A549 (cell line): ENCODE measurements at regions not wholly inside any gene's neighbourhood (a gene's known extent, or its start where the extent isn't known, plus 50 kb on each side); places are given as distances from the start of the nearest gene placed in this dataset.

Experiments
- RAD21 ChIP-seq, 2 experiments: fragments of >200 bp in 1 of 2; sonication (Bioruptor Twin) in 1 of 2; formaldehyde crosslinking in 1 of 2; IDR thresholded peaks in 1 of 2; conservative IDR thresholded peaks in 1 of 2; 2 replicates in 1 of 2; 3 replicates in 1 of 2; pipeline ENCODE4 v1.6.1; 2012 to 2018; ENCODE audit warnings: inconsistent platforms in 1 of 2
- TF ChIP-seq, protein P1 (sequence below): fragments of >200 bp; sonication (Bioruptor Twin); formaldehyde crosslinking; IDR thresholded peaks from 3 replicates; pipeline ENCODE4 v1.5.1; 2016

DNA sequence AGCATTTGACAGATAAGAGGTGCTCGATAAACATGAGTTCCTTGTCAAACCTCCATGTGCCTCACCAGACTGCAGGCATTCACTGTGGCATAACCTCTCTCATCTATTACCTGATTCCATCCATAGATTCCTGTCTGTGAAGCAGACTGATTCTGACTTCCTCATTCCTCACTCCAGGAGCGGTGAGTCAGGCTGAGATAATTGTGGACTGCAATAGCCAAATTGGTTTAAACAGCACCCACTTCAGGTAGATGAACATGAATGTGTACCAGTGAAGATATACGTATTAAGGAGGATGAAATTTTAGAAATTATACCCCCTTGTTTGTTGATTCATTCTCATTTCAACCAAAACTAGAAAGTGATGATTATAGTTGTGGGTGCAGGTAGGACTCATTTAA is 391.2 kb downstream of the HINT1 start:
- TF ChIP-seq, protein P1, sequence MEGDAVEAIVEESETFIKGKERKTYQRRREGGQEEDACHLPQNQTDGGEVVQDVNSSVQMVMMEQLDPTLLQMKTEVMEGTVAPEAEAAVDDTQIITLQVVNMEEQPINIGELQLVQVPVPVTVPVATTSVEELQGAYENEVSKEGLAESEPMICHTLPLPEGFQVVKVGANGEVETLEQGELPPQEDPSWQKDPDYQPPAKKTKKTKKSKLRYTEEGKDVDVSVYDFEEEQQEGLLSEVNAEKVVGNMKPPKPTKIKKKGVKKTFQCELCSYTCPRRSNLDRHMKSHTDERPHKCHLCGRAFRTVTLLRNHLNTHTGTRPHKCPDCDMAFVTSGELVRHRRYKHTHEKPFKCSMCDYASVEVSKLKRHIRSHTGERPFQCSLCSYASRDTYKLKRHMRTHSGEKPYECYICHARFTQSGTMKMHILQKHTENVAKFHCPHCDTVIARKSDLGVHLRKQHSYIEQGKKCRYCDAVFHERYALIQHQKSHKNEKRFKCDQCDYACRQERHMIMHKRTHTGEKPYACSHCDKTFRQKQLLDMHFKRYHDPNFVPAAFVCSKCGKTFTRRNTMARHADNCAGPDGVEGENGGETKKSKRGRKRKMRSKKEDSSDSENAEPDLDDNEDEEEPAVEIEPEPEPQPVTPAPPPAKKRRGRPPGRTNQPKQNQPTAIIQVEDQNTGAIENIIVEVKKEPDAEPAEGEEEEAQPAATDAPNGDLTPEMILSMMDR: no peak
- TF ChIP-seq RAD21 (conservative IDR thresholded peaks at IDR 0.05 in 1 of 2, IDR thresholded peaks at IDR 0.05 in 1 of 2): no peak
